Endothelial cell of umbilical vein (primary cell): ENCODE measurements at regions not wholly inside any gene's neighbourhood (a gene's known extent, or its start where the extent isn't known, plus 50 kb on each side); places are given as distances from the start of the nearest gene placed in this dataset.

Source experiments
- POLR2A ChIP-seq: IDR thresholded peaks from 2 replicates; pipeline ENCODE4 v1.6.1; 2012; ENCODE audit warnings: low read depth, mild to moderate bottlenecking, control low read depth, low read length
- POLR2AphosphoS5 ChIP-seq: IDR thresholded peaks from 2 replicates; pipeline ENCODE4 v1.6.1; 2012; ENCODE audit warnings: low read depth, mild to moderate bottlenecking, control low read depth, low read length, moderate library complexity; ENCODE audit not compliant: insufficient read depth
- TF ChIP-seq, protein P1 (sequence below), 2 donors: IDR thresholded peaks; 1 replicate in 1 of 2; 2 replicates in 1 of 2; pipeline ENCODE4 v1.5.1; 2011; ENCODE audit warnings: low read length in 2 of 2, mild to moderate bottlenecking in 2 of 2, moderate library complexity in 2 of 2, control low read depth in 1 of 2, inconsistent platforms in 1 of 2, low read depth in 1 of 2; ENCODE audit not compliant: insufficient read depth in 1 of 2; ENCODE audit errors: extremely low read depth in 1 of 2

DNA sequence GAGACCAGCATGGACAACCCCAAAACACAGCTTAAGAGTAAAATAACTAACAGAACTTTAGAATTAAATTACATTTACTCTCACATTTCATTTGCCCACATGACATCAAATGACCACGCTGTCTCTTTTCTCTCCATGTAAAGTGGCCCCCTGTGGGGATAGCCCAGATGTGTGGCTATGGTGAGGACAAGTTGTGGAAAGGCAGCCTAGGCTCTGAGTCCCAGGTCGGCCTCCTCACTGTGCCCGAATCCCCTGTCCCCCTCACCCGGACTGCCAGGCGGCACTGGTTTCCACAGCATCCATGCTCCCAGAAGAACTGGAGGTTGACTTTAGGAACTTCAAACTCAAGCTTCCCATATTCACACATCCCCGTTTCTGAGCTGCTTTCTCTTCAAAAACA, 111.8 kb upstream of the UQCRFS1 start:
- TF ChIP-seq, protein P1, sequence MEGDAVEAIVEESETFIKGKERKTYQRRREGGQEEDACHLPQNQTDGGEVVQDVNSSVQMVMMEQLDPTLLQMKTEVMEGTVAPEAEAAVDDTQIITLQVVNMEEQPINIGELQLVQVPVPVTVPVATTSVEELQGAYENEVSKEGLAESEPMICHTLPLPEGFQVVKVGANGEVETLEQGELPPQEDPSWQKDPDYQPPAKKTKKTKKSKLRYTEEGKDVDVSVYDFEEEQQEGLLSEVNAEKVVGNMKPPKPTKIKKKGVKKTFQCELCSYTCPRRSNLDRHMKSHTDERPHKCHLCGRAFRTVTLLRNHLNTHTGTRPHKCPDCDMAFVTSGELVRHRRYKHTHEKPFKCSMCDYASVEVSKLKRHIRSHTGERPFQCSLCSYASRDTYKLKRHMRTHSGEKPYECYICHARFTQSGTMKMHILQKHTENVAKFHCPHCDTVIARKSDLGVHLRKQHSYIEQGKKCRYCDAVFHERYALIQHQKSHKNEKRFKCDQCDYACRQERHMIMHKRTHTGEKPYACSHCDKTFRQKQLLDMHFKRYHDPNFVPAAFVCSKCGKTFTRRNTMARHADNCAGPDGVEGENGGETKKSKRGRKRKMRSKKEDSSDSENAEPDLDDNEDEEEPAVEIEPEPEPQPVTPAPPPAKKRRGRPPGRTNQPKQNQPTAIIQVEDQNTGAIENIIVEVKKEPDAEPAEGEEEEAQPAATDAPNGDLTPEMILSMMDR (IDR thresholded peaks at IDR 0.05; ENCODE audit: extremely low read depth in 1 of 2, insufficient read depth in 1 of 2, low read depth in 1 of 2, low read length in 2 of 2) = no peak
- no peak for TF ChIP-seq POLR2A
- no peak for TF ChIP-seq POLR2AphosphoS5
